ENCODE measurements at regions not wholly inside any gene's neighbourhood (a gene's known extent, or its start where the extent isn't known, plus 50 kb on each side); places are given as distances from the start of the nearest gene placed in this dataset.

- ChIA-PET POLR2A (no interaction called here), CTCF (interaction anchor here (1.3 kb wide), 1 partner anchor 342 kb away, joined by 3 read pairs; no protein-coding TSS in a partner anchor)
- H3K4me3 ChIP-seq (ENCODE audit: low read depth, low read length): no peak overlapping the region
- TF ChIP-seq CTCF (IDR thresholded peaks at IDR 0.05; ENCODE audit: insufficient read depth, low read length, missing control alignments): no peak
- DNase-seq (ENCODE audit: low read depth, low spot score): no peak
Measured at GRCh38 chr10:4315551-4315950, 510.5 kb upstream of the AKR1E2 start.

- no peak for DNase-seq (ENCODE audit: low read depth, low spot score)
Measured at GRCh38 chr10:4313051-4313450, 513.0 kb upstream of the AKR1E2 start.

GRCh38 chr10:4312051-4312835 is 513.8 kb upstream of the AKR1E2 start:
- H3K4me3 ChIP-seq (ENCODE audit: low read depth, low read length): no peak overlapping the region
- no peak for DNase-seq (ENCODE audit: low read depth, low spot score)
- POLR2A ChIA-PET: no interaction called here
- TF ChIP-seq CTCF (IDR thresholded peaks at IDR 0.05; ENCODE audit: insufficient read depth, low read length, missing control alignments): no peak
- CTCF ChIA-PET: no interaction called here

More at GRCh38 chr10:4313051-4313450, 513.0 kb upstream of the AKR1E2 start:
- no peak overlapping the region for H3K4me3 ChIP-seq (ENCODE audit: low read depth, low read length)
- POLR2A ChIA-PET: no interaction called here
- no peak for TF ChIP-seq CTCF (IDR thresholded peaks at IDR 0.05; ENCODE audit: insufficient read depth, low read length, missing control alignments)
- CTCF ChIA-PET: no interaction called here

- ChIA-PET POLR2A (no interaction called here), CTCF (no interaction called here)
- H3K4me3 ChIP-seq (ENCODE audit: low read depth, low read length): no peak overlapping the region
- no peak for TF ChIP-seq CTCF (IDR thresholded peaks at IDR 0.05; ENCODE audit: insufficient read depth, low read length, missing control alignments)
- DNase-seq (ENCODE audit: low read depth, low spot score): no peak
Measured at GRCh38 chr10:4310172-4310571, 515.8 kb upstream of the AKR1E2 start.

- ChIA-PET POLR2A (no interaction called here), CTCF (no interaction called here)
- TF ChIP-seq CTCF (IDR thresholded peaks at IDR 0.05; ENCODE audit: insufficient read depth, low read length, missing control alignments): no peak
- H3K4me3 ChIP-seq (ENCODE audit: low read depth, low read length): no peak overlapping the region
- no peak for DNase-seq (ENCODE audit: low read depth, low spot score)
Measured at GRCh38 chr10:4307910-4308309, 518.1 kb upstream of the AKR1E2 start.

- no peak overlapping the region for H3K4me3 ChIP-seq (ENCODE audit: low read depth, low read length)
- POLR2A ChIA-PET: no interaction called here
- CTCF ChIA-PET: no interaction called here
- TF ChIP-seq CTCF (IDR thresholded peaks at IDR 0.05; ENCODE audit: insufficient read depth, low read length, missing control alignments): no peak
- no peak for DNase-seq (ENCODE audit: low read depth, low spot score)
Measured at GRCh38 chr10:4306871-4307270, 519.1 kb upstream of the AKR1E2 start.

Data from AG04449 (cell line).